ENCODE measurements at regions not wholly inside any gene's neighbourhood (a gene's known extent, or its start where the extent isn't known, plus 50 kb on each side); places are given as distances from the start of the nearest gene placed in this dataset.

GRCh38 chrX:121216641-121217374 lies 169.4 kb downstream of the GLUD2 start:
- TF ChIP-seq EZH2 (IDR thresholded peaks at IDR 0.05; ENCODE audit: borderline replicate concordance, low read length): no peak
- TF ChIP-seq, protein P1, sequence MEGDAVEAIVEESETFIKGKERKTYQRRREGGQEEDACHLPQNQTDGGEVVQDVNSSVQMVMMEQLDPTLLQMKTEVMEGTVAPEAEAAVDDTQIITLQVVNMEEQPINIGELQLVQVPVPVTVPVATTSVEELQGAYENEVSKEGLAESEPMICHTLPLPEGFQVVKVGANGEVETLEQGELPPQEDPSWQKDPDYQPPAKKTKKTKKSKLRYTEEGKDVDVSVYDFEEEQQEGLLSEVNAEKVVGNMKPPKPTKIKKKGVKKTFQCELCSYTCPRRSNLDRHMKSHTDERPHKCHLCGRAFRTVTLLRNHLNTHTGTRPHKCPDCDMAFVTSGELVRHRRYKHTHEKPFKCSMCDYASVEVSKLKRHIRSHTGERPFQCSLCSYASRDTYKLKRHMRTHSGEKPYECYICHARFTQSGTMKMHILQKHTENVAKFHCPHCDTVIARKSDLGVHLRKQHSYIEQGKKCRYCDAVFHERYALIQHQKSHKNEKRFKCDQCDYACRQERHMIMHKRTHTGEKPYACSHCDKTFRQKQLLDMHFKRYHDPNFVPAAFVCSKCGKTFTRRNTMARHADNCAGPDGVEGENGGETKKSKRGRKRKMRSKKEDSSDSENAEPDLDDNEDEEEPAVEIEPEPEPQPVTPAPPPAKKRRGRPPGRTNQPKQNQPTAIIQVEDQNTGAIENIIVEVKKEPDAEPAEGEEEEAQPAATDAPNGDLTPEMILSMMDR (conservative IDR thresholded peaks at IDR 0.05 in 1 of 2, IDR thresholded peaks at IDR 0.05 in 1 of 2; ENCODE audit: extremely low read depth in 1 of 2, insufficient read depth in 1 of 2, low read depth in 1 of 2, low read length in 2 of 2): no peak

All from mammary epithelial cell (primary cell).